ENCODE measurements at regions not wholly inside any gene's neighbourhood (a gene's known extent, or its start where the extent isn't known, plus 50 kb on each side); places are given as distances from the start of the nearest gene placed in this dataset.
A peak's percentile ranks its signal among the peaks of the same experiment; 100 is the strongest.

GRCh38 chr7:115883629-115884028 lies 146.9 kb downstream of the TFEC start:
- Histone ChIP-seq H3K27me3 (replicated peaks) (no peaks in the 10 kb centered on the region), H3K4me1 (replicated peaks) (no peaks in the 10 kb centered on the region), H3K36me3 (no peaks in the 10 kb centered on the region), H3K4me3 (no peak overlapping the region), H3K9me3 (replicated peaks) (no peaks in the 10 kb centered on the region), H3K27ac (no peak overlapping the region)
- no peak for DNase-seq (ENCODE audit: low read depth in 1 of 2, low spot score in 2 of 2)

- no peaks in the 10 kb centered on the region for H3K27me3 ChIP-seq (replicated peaks)
These were observed 149.1 kb downstream of the TFEC start for GRCh38 chr7:115881476-115881875.

GRCh38 chr7:115879171-115879570 lies 151.4 kb downstream of the TFEC start:
- no peak overlapping the region for H3K4me3 ChIP-seq
- H3K9me3 ChIP-seq (replicated peaks), result no peaks in the 10 kb centered on the region
- peaks cover 5% of the 10 kb centered on the region; the same call in 1 of the 2 replicates for H3K27me3 ChIP-seq (replicated peaks)
- H3K27ac ChIP-seq, result no peak overlapping the region
- no peaks in the 10 kb centered on the region for H3K36me3 ChIP-seq
- no peaks in the 10 kb centered on the region for H3K4me1 ChIP-seq (replicated peaks)
- DNase-seq (ENCODE audit: low read depth in 1 of 2, low spot score in 2 of 2), result no peak

More at GRCh38 chr7:115881476-115881875, 149.1 kb downstream of the TFEC start:
- Histone ChIP-seq H3K4me3 (no peak overlapping the region), H3K36me3 (no peaks in the 10 kb centered on the region), H3K9me3 (replicated peaks) (no peaks in the 10 kb centered on the region), H3K4me1 (replicated peaks) (no peaks in the 10 kb centered on the region), H3K27ac (no peak overlapping the region)
- no peak for DNase-seq (ENCODE audit: low read depth in 1 of 2, low spot score in 2 of 2)

- H3K27me3 ChIP-seq (replicated peaks), result peaks cover 4% of the 10 kb centered on the region
- no peaks in the 10 kb centered on the region for H3K9me3 ChIP-seq (replicated peaks)
- DNase-seq (ENCODE audit: low read depth in 1 of 2, low spot score in 2 of 2), result no peak
- H3K27ac ChIP-seq, result no peak overlapping the region
- H3K4me3 ChIP-seq, result no peak overlapping the region
- H3K36me3 ChIP-seq, result no peaks in the 10 kb centered on the region
- H3K4me1 ChIP-seq (replicated peaks), result no peaks in the 10 kb centered on the region
These were observed 160.8 kb downstream of the TFEC start for GRCh38 chr7:115869801-115870200.

- Histone ChIP-seq H3K4me1 (replicated peaks) (no peaks in the 10 kb centered on the region), H3K27ac (no peak overlapping the region), H3K9me3 (replicated peaks) (no peaks in the 10 kb centered on the region), H3K36me3 (no peaks in the 10 kb centered on the region), H3K4me3 (no peak overlapping the region), H3K27me3 (replicated peaks) (no peaks in the 10 kb centered on the region; the same call in 1 of the 2 replicates)
- no peak for DNase-seq (ENCODE audit: low read depth in 1 of 2, low spot score in 2 of 2)
These were observed 161.4 kb downstream of the TFEC start for GRCh38 chr7:115869190-115869589.

- Histone ChIP-seq H3K4me1 (replicated peaks) (no peaks in the 10 kb centered on the region), H3K9me3 (replicated peaks) (no peaks in the 10 kb centered on the region), H3K4me3 (no peak overlapping the region), H3K27me3 (replicated peaks) (no peaks in the 10 kb centered on the region; the same call in 1 of the 2 replicates), H3K36me3 (no peaks in the 10 kb centered on the region), H3K27ac (no peak overlapping the region)
- no peak for DNase-seq (ENCODE audit: low read depth in 1 of 2, low spot score in 2 of 2)
These were observed 162.2 kb downstream of the TFEC start for GRCh38 chr7:115868369-115868768.

- no peaks in the 10 kb centered on the region for H3K36me3 ChIP-seq
- no peak for DNase-seq (ENCODE audit: low read depth in 1 of 2, low spot score in 2 of 2)
- H3K27ac ChIP-seq, result no peak overlapping the region
- no peaks in the 10 kb centered on the region for H3K9me3 ChIP-seq (replicated peaks)
- H3K4me3 ChIP-seq, result no peak overlapping the region
- no peaks in the 10 kb centered on the region for H3K4me1 ChIP-seq (replicated peaks)
- H3K27me3 ChIP-seq (replicated peaks), result no peaks in the 10 kb centered on the region
These were observed 166.5 kb downstream of the TFEC start for GRCh38 chr7:115864082-115864481.

GRCh38 chr7:115851291-115851690 lies 179.3 kb downstream of the TFEC start:
- DNase-seq (ENCODE audit: low read depth in 1 of 2, low spot score in 2 of 2), result peak in 1 of 2 experiments; percentile 5
- no peaks in the 10 kb centered on the region for H3K9me3 ChIP-seq (replicated peaks)
- no peaks in the 10 kb centered on the region for H3K4me1 ChIP-seq (replicated peaks)
- no peak overlapping the region for H3K4me3 ChIP-seq
- H3K36me3 ChIP-seq, result no peaks in the 10 kb centered on the region
- no peaks in the 10 kb centered on the region for H3K27me3 ChIP-seq (replicated peaks)
- no peak overlapping the region for H3K27ac ChIP-seq

GRCh38 chr7:115850774-115851173 lies 179.8 kb downstream of the TFEC start:
- Histone ChIP-seq H3K27me3 (replicated peaks) (no peaks in the 10 kb centered on the region), H3K36me3 (no peaks in the 10 kb centered on the region), H3K27ac (no peak overlapping the region), H3K4me3 (no peak overlapping the region), H3K4me1 (replicated peaks) (no peaks in the 10 kb centered on the region), H3K9me3 (replicated peaks) (no peaks in the 10 kb centered on the region)
- no peak for DNase-seq (ENCODE audit: low read depth in 1 of 2, low spot score in 2 of 2)

- H3K27ac ChIP-seq, result no peak overlapping the region
- no peaks in the 10 kb centered on the region for H3K36me3 ChIP-seq
- no peaks in the 10 kb centered on the region for H3K9me3 ChIP-seq (replicated peaks)
- H3K4me3 ChIP-seq, result no peak overlapping the region
- no peaks in the 10 kb centered on the region for H3K4me1 ChIP-seq (replicated peaks)
- H3K27me3 ChIP-seq (replicated peaks), result no peaks in the 10 kb centered on the region
- DNase-seq (ENCODE audit: low read depth in 1 of 2, low spot score in 2 of 2), result no peak
These were observed 185.7 kb downstream of the TFEC start for GRCh38 chr7:115844857-115845256.

- Histone ChIP-seq H3K4me3 (no peak overlapping the region), H3K27me3 (replicated peaks) (no peaks in the 10 kb centered on the region), H3K36me3 (no peaks in the 10 kb centered on the region), H3K9me3 (replicated peaks) (no peaks in the 10 kb centered on the region), H3K27ac (no peak overlapping the region), H3K4me1 (replicated peaks) (no peaks in the 10 kb centered on the region)
- no peak for DNase-seq (ENCODE audit: low read depth in 1 of 2, low spot score in 2 of 2)
These were observed 189.9 kb downstream of the TFEC start for GRCh38 chr7:115840702-115841101.

GRCh38 chr7:115838829-115839228 lies 191.7 kb downstream of the TFEC start:
- H3K4me3 ChIP-seq, result no peak overlapping the region
- no peak overlapping the region for H3K27ac ChIP-seq
- no peak for DNase-seq (ENCODE audit: low read depth in 1 of 2, low spot score in 2 of 2)
- no peaks in the 10 kb centered on the region for H3K4me1 ChIP-seq (replicated peaks)
- no peaks in the 10 kb centered on the region for H3K27me3 ChIP-seq (replicated peaks)
- H3K9me3 ChIP-seq (replicated peaks), result no peaks in the 10 kb centered on the region
- no peaks in the 10 kb centered on the region for H3K36me3 ChIP-seq

- H3K9me3 ChIP-seq (replicated peaks), result no peaks in the 10 kb centered on the region
- H3K36me3 ChIP-seq, result no peaks in the 10 kb centered on the region
- no peak for DNase-seq (ENCODE audit: low read depth in 1 of 2, low spot score in 2 of 2)
- no peak overlapping the region for H3K4me3 ChIP-seq
- no peaks in the 10 kb centered on the region for H3K27me3 ChIP-seq (replicated peaks)
- H3K4me1 ChIP-seq (replicated peaks), result no peaks in the 10 kb centered on the region
- no peak overlapping the region for H3K27ac ChIP-seq
These were observed 199.2 kb downstream of the TFEC start for GRCh38 chr7:115831371-115831770.

GRCh38 chr7:115827305-115828045 lies 203.1 kb downstream of the TFEC start:
- Histone ChIP-seq H3K27me3 (replicated peaks) (no peaks in the 10 kb centered on the region), H3K9me3 (replicated peaks) (no peaks in the 10 kb centered on the region), H3K4me1 (replicated peaks) (no peaks in the 10 kb centered on the region), H3K4me3 (no peak overlapping the region), H3K36me3 (no peaks in the 10 kb centered on the region), H3K27ac (no peak overlapping the region)
- no peak for DNase-seq (ENCODE audit: low read depth in 1 of 2, low spot score in 2 of 2)
